ENCODE measurements at regions not wholly inside any gene's neighbourhood (a gene's known extent, or its start where the extent isn't known, plus 50 kb on each side); places are given as distances from the start of the nearest gene placed in this dataset.
"Not testable (repeated sequence)": the region's sequence is repeated elsewhere in the genome, so short reads cannot be mapped to it uniquely, and the experiment has no call there.

DNA sequence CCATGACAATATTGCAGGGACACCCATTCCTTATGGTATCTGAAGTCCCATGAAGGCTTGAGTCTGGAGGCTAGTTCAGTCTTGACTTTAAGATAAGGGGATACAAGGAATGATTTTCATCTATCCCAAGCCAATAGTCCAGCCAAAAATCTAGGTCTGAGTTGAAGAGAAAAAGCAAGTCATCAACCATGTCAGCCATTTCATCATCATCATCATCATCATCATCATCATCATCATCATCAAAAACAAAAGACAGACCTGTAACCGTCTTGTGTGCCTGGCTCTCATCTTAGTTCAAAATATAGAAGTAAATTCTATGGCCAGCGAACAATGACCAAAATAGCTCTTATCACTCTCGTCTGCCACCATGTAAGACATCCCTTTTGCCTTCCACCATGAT lies 59.5 kb upstream of the FAM90A26 start:
- DNase-seq (ENCODE audit: low spot score): not testable (repeated sequence)

GRCh38 chr4:9103148-9103524 lies 67.1 kb upstream of the FAM90A26 start:
- not testable (repeated sequence) for DNase-seq (ENCODE audit: low spot score)

DNA sequence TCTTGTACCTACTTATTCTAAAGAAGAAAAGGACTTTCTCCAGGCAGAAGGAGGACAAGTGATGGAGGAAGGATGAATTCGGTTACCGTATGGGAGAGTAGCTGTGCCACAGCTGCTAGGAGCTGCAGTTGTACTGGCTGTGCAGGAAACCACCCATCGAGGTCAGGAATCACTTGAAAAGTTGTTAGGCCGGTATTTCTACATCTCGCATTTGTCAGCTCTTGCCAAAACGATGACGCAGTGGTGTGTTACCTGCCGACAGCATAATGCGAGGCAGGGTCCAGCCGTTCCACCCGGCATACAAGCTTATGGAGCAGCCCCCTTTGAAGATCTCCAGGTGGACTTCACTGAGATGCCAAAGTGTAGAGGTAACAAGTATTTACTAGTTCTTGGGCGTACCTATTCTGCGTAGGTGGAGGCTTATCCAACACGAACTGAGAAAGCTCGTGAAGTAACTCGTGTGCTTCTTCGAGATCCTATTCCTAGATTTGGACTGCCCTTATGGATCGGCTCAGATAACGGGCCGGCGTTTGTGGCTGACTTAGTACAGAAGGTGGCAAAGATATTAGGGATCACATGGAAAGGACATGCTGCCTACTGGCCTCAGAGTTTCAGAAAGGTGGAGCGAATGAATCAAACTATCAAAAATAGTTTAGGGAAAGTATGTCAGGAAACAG lies 67.6 kb upstream of the FAM90A26 start:
- not testable (repeated sequence) for DNase-seq (ENCODE audit: low spot score)

- not testable (repeated sequence) for DNase-seq (ENCODE audit: low spot score)
These were observed 73.9 kb upstream of the FAM90A26 start for GRCh38 chr4:9096330-9096729.

DNA sequence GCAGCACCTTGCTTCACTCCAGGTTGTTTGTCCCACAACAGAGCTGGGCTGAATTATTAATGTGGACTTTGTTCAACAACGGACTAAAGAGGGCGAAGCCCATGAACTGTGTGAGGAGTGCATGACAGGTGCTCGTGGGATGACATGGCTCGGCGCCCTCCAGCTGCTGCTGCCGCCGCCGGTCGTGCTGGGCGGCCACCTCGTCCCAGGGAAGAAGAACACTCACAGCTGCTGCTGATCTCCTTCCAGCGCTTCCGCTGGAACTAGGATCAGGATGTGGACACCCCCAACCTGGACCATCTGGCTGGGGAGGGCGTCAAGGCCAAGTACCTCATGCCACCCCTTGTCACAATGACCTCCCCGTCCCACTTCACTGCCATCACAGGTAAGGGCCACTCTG lies 91.4 kb upstream of the FAM90A26 start:
- not testable (repeated sequence) for DNase-seq (ENCODE audit: low spot score)

DNA sequence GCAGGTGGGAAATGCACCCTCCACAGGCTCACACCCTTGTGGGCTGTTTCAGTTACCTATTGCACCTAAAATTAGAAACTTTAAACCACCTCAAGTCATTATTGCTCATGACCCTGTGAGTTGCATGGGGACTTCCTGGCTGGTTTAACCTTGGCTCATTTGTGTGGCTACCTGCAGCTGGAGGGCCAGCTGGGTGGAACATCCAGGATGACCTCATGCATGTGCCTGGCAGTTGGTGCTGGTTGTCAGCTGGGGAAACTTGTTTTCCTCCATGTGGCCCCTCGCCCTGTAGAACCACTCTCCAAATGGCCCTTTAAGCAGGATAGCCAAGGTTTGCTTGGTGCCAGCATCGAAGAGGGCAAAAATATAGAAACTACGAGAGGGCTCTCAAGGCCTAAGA lies 93.2 kb upstream of the FAM90A26 start:
- not testable (repeated sequence) for DNase-seq (ENCODE audit: low spot score)

- not testable (repeated sequence) for DNase-seq (ENCODE audit: low spot score)
These were observed 93.7 kb upstream of the FAM90A26 start for GRCh38 chr4:9076486-9076885.

DNA sequence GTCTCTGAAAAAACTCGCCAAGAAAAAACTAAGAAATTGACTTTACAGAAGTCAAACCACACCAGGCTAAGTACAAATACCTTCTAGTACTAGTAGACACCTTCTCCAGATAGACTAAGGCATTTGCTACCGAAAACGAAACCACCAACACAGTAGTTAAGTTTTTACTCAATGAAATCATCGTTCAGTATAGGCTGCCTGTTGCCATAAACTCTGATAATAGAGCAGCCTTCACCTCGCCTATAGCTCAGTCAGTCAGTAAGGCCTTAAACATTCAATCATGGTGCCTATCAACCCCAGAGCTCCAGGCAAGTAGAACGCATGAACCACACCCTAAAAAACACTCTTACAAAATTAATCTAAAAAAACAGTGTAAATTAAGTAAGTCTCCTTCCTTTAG lies 96.8 kb upstream of the FAM90A26 start:
- DNase-seq (ENCODE audit: low spot score): not testable (repeated sequence)

DNA sequence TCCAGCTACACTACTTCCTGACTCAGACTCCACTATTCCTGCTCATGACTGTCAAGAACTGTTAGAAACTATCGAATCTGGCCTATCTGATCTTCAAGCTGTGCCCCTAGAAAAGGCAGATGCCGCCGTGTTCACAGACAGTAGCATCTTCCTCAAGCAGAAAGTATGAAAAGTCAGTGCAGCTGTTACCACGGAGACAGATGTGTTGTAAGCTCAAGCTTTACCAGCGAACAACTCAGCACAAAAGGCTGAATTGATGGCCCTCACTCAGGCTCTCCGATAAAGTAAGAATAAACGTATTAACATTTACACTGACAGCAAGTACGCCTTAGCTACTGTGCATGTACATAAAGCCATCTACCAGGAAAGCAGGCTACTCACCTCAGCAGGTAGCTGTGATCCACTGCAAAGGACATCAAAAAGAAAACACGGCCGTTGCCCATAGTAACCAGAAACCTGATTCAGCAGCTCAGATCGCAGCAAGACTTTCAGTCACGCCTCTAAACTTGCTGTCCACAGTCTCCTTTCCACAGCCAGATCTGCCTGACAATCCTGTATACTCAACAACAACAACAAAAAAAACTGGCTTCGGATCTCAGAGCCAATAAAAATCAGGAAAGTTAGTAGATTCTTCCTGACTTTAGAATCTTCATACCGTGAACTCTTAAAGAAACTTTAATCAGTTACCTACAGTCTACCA lies 97.5 kb upstream of the FAM90A26 start:
- not testable (repeated sequence) for DNase-seq (ENCODE audit: low spot score)

GRCh38 chr4:9067923-9068322 lies 102.3 kb upstream of the FAM90A26 start:
- DNase-seq (ENCODE audit: low spot score): not testable (repeated sequence)

DNA sequence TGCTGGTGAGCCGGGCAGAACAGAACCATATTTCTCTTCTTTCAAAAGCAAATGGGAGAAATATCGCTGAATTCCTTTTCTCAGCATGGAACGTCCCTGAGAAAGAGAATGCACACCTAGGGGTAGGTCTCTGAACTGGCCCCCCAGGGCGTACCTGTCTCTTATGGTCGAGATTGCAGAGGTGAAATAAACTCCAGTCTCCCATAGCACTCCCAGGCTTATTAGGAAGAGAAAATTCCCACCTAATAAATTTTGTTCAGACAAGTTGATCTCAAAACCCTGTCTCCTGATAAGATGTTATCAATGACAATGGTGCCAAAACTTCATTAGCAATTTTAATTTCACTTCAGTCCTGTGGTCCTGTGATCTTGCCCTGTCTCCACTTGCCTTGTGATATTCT lies 106.6 kb upstream of the FAM90A26 start:
- not testable (repeated sequence) for DNase-seq (ENCODE audit: low spot score)

GRCh38 chr4:9024866-9025265 lies 145.3 kb upstream of the FAM90A26 start:
- DNase-seq (ENCODE audit: low spot score): not testable (repeated sequence)

GRCh38 chr4:9009792-9010191 lies 138.2 kb upstream of the HMX1 start:
- not testable (repeated sequence) for DNase-seq (ENCODE audit: low spot score)

DNA sequence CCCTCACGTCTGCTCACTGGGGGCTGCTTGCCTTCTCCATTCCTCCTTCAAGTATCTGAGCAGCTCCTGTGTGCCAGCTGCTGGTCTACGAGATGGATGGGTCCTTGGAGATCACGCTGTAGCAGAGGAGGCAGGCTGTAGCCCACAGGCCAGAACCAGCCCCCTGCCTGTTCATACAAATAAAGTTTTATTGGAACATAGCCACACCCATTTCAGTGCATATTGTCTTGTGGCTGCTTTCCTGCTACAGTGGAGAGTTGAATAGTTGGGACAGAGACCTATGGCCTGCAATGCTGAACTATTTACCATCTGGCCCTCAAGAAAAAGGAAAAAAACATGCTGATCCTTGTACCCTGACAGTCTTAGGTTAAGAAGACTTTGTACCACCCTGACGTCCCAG lies 136.8 kb upstream of the HMX1 start:
- DNase-seq (ENCODE audit: low spot score): not testable (repeated sequence)

DNA sequence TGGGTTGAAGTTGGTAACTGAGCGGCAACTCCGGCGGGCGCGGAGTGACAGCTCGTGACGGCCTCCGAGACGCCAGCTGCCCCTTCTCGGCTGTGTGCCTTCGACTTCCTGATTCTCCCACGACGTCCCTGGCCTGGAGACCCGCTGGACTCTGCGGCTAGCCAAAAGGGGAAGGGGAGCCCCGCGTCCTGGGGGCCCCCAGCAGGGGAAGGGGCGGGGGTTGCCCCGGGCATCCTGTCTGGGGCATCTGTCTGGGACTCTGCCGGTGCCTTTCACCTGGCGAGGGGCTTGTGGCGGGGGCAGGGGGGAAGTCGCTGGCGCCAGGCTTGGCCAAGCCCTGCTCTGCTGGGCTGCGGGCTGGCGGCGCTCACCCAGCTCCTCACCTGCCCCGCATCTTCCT lies 129.5 kb upstream of the HMX1 start:
- DNase-seq (ENCODE audit: low spot score): not testable (repeated sequence)

GRCh38 chr4:9000505-9001001 lies 128.9 kb upstream of the HMX1 start:
- peak; percentile 19 for DNase-seq (ENCODE audit: low spot score)

DNA sequence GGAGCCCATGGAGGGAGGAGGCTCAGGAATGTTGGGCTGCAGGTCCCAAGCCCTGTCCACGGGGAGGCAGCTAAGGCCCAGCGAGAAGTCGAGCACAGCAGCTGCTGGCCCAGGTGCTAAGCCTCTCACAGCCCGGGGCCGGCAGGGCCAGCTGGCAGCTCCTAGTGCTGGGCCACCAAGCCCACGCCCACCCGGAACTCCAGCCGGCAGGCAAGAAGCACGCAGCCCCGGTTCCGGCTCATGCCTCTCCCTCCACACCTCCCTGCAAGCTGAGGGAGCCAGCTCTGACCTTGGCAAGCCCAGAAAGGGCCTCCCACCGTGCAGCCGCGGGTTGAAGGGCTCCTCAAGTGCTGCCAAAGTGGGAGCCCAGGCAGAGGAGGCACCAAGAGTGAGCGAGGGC lies 121.3 kb upstream of the HMX1 start:
- not testable (repeated sequence) for DNase-seq (ENCODE audit: low spot score)

DNA sequence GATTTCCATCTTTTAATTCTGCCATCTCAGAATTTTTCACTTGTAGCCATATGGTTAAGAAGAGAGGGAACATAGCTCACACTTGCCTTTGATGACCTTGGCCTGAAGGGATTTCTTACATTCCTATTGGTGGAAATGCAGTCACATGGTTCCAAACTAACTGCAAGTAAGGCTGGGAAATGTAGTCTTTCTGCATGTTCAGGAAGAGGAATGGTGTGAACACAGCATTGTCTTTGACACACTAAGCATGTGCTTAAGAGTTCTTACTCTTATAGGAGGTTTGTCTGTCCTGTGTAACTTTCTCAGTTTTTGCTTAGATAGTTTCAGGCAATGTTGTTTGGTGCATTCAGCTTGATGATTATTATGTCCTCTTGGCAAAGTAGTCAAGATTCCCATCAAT lies 119.8 kb upstream of the HMX1 start:
- peak; percentile 12 for DNase-seq (ENCODE audit: low spot score)

DNA sequence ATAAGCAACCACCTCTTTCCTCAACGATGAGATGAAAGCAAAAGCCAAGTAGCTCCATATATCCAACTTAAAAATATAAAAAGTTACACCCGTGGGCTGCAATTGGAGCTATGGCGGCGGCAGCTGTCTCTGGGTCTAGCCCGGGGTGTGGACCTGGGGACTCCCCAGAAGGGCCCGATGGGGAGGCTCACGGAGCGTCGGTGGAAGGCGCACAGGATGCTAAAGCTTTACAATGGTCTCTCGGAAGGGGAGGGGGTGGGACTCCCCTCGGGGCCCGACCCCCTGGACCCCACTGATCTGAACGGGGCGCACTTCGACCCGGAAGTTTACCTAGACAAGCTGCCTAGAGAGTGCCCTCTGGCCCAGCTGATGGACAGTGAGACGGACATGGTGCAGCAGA lies 118.7 kb upstream of the HMX1 start:
- not testable (repeated sequence) for DNase-seq (ENCODE audit: low spot score)

DNA sequence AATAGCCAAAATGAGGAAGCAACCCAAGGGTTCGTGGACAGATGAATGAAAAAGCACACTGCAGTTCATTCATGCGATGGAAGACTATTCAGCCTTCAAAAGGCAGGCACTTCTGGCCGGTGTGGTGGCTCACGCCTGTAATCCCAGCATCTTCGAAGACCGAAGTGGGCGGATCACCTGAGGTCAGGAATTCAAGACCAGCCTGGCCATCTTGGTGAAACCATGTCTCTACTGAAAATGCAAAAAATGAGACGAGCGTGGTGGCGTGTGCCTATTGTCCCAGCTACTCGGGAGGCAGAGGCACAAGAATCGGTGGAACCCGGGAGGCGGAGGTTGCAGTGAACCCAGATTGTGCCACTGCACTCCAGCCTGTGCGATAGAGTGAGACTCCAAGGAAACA lies 114.1 kb upstream of the HMX1 start:
- DNase-seq (ENCODE audit: low spot score): not testable (repeated sequence)

GRCh38 chr4:8984641-8985040 lies 113.0 kb upstream of the HMX1 start:
- not testable (repeated sequence) for DNase-seq (ENCODE audit: low spot score)

GRCh38 chr4:8983921-8984320 lies 112.3 kb upstream of the HMX1 start:
- DNase-seq (ENCODE audit: low spot score): not testable (repeated sequence)

DNA sequence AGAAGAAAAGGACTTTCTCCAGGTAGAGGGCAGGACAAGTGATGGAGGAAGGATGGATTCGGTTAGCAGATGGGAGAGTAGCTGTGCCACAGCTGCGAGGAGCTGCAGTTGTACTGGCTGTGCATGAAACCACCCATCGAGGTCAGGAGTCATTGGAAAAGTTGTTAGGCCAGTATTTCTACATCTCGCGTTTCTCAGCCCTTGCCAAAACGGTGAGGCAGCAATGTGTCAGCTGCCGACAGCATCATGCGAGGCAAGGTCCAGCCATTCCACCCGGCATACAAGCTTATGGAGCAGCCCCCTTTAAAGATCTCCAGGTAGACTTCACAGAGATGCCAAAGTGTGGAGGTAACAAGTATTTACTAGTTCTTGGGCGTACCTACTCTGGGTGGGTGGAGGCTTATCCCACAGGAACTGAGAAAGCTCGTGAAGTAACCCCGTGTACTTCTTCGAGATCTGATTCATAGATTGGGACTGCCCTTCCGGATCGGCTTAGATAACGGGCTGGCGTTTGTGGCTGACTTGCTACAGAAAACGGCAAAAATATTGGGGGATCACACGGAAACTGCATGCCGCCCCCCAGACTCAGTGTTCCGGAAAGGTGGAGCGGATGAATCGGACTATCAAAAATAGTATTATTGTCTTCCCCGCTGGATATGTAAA lies 105.0 kb upstream of the HMX1 start:
- DNase-seq (ENCODE audit: low spot score): peak; percentile 34
